Activated naive CD8-positive, alpha-beta T cell treated with anti-CD3 and anti-CD28 coated beads, Interleukin-2, amount 10 ng/mL, durations not matched to agents 7 days and 5 days (primary cell): ENCODE measurements at regions not wholly inside any gene's neighbourhood (a gene's known extent, or its start where the extent isn't known, plus 50 kb on each side); places are given as distances from the start of the nearest gene placed in this dataset.
"Not testable (repeated sequence)": the region's sequence is repeated elsewhere in the genome, so short reads cannot be mapped to it uniquely, and the experiment has no call there.

Experiments
- ATAC-seq: fragments of 150-1000 bp; cut with Tn5 transposase; one replicate; pipeline ENCODE4 v1.10.0; 2021; ENCODE audit warnings: low read depth, moderate library complexity
- POLR2A ChIA-PET: fragments of 350-600 bp; sonication (Branson Sonifier 250); formaldehyde crosslinking; loops from one replicate; lab custom pipeline; 2021; ENCODE audit warnings: antibody characterized with exemption; lab: Charles Lee
- DNase-seq: peaks from one replicate; pipeline ENCODE4 v3.0.0; 2021
- H3K27ac Mint-ChIP-seq: one replicate; pipeline ENCODE4 v1.8.0; 2022; ENCODE audit warnings: mild to moderate bottlenecking, mixed read lengths
- H3K27me3 Mint-ChIP-seq: one replicate; pipeline ENCODE4 v1.8.0; 2022; ENCODE audit warnings: mild to moderate bottlenecking, moderate library complexity, mixed read lengths
- H3K36me3 Mint-ChIP-seq: one replicate; pipeline ENCODE4 v1.8.0; 2021; ENCODE audit warnings: mild to moderate bottlenecking, mixed read lengths
- H3K4me1 Mint-ChIP-seq: one replicate; pipeline ENCODE4 v1.8.0; 2021; ENCODE audit warnings: mixed read lengths
- H3K4me3 Mint-ChIP-seq: one replicate; pipeline ENCODE4 v1.8.0; 2022; ENCODE audit warnings: mild to moderate bottlenecking, moderate library complexity, mixed read lengths
- H3K9me3 Mint-ChIP-seq: one replicate; pipeline ENCODE4 v1.8.0; 2021; ENCODE audit warnings: mixed read lengths

- ATAC-seq, H3K9me3 Mint-ChIP-seq, H3K4me1 Mint-ChIP-seq, H3K4me3 Mint-ChIP-seq, H3K36me3 Mint-ChIP-seq, H3K27ac Mint-ChIP-seq, DNase-seq, H3K27me3 Mint-ChIP-seq, POLR2A ChIA-PET: not testable (repeated sequence)
Observed at GRCh38 chr3:110525558-110526064, 546.0 kb upstream of the NECTIN3 start.

GRCh38 chr3:110526777-110527727, 544.6 kb upstream of the NECTIN3 start:
- no peaks in the 10 kb centered on the region for H3K4me1 Mint-ChIP-seq
- POLR2A ChIA-PET, result no interaction called here

GRCh38 chr3:110528305-110529121, 543.1 kb upstream of the NECTIN3 start:
- Mint-ChIP-seq H3K4me1 (no peaks in the 10 kb centered on the region), H3K36me3 (no peaks in the 10 kb centered on the region), H3K27ac (no peak overlapping the region), H3K27me3 (no peaks in the 10 kb centered on the region), H3K9me3 (no peaks in the 10 kb centered on the region), H3K4me3 (no peak overlapping the region)
- no peak for DNase-seq
- ATAC-seq, result no peak
- POLR2A ChIA-PET, result no interaction called here

More at GRCh38 chr3:110526777-110527727, 544.6 kb upstream of the NECTIN3 start:
- no peak overlapping the region for H3K27ac Mint-ChIP-seq
- H3K4me3 Mint-ChIP-seq, result no peak overlapping the region
- H3K27me3 Mint-ChIP-seq, result no peaks in the 10 kb centered on the region
- H3K9me3 Mint-ChIP-seq, result no peaks in the 10 kb centered on the region
- ATAC-seq, result no peak
- no peaks in the 10 kb centered on the region for H3K36me3 Mint-ChIP-seq
- no peak for DNase-seq

GRCh38 chr3:110530902-110531301, 540.7 kb upstream of the NECTIN3 start:
- Mint-ChIP-seq H3K4me1 (no peaks in the 10 kb centered on the region), H3K9me3 (no peaks in the 10 kb centered on the region), H3K36me3 (no peaks in the 10 kb centered on the region), H3K4me3 (no peak overlapping the region), H3K27me3 (no peaks in the 10 kb centered on the region), H3K27ac (no peak overlapping the region)
- POLR2A ChIA-PET, result no interaction called here
- ATAC-seq, result no peak
- DNase-seq, result no peak

- POLR2A ChIA-PET, result no interaction called here
- no peaks in the 10 kb centered on the region for H3K27me3 Mint-ChIP-seq
- no peak overlapping the region for H3K4me3 Mint-ChIP-seq
- no peaks in the 10 kb centered on the region for H3K36me3 Mint-ChIP-seq
- no peaks in the 10 kb centered on the region for H3K4me1 Mint-ChIP-seq
- ATAC-seq (no peak), DNase-seq (no peak)
- no peak overlapping the region for H3K27ac Mint-ChIP-seq
- no peaks in the 10 kb centered on the region for H3K9me3 Mint-ChIP-seq
Observed at GRCh38 chr3:110533089-110533488, 538.5 kb upstream of the NECTIN3 start.

- Mint-ChIP-seq H3K36me3 (no peaks in the 10 kb centered on the region), H3K4me1 (no peaks in the 10 kb centered on the region), H3K27ac (no peak overlapping the region), H3K4me3 (no peak overlapping the region), H3K9me3 (no peaks in the 10 kb centered on the region), H3K27me3 (peaks cover 3% of the 10 kb centered on the region)
- no peak for DNase-seq
- POLR2A ChIA-PET, result no interaction called here
- ATAC-seq, result no peak
Observed at GRCh38 chr3:110542552-110543150, 529.0 kb upstream of the NECTIN3 start.

GRCh38 chr3:110544730-110545129, 526.9 kb upstream of the NECTIN3 start:
- H3K4me3 Mint-ChIP-seq, result no peak overlapping the region
- POLR2A ChIA-PET, result no interaction called here

GRCh38 chr3:110550511-110550910, 521.1 kb upstream of the NECTIN3 start:
- H3K27ac Mint-ChIP-seq, result no peak overlapping the region
- POLR2A ChIA-PET, result no interaction called here
- no peak for ATAC-seq

More at GRCh38 chr3:110544730-110545129, 526.9 kb upstream of the NECTIN3 start:
- DNase-seq (no peak), ATAC-seq (no peak)
- no peaks in the 10 kb centered on the region for H3K4me1 Mint-ChIP-seq
- H3K27ac Mint-ChIP-seq, result no peak overlapping the region
- H3K9me3 Mint-ChIP-seq, result no peaks in the 10 kb centered on the region
- H3K36me3 Mint-ChIP-seq, result no peaks in the 10 kb centered on the region
- peaks cover 3% of the 10 kb centered on the region for H3K27me3 Mint-ChIP-seq

GRCh38 chr3:110562621-110563020, 509.0 kb upstream of the NECTIN3 start:
- Mint-ChIP-seq H3K4me3 (no peak overlapping the region), H3K27me3 (peaks cover 2% of the 10 kb centered on the region), H3K9me3 (no peaks in the 10 kb centered on the region), H3K36me3 (no peaks in the 10 kb centered on the region), H3K27ac (no peak overlapping the region), H3K4me1 (no peaks in the 10 kb centered on the region)
- no peak for ATAC-seq
- DNase-seq, result no peak
- POLR2A ChIA-PET, result no interaction called here

More at GRCh38 chr3:110550511-110550910, 521.1 kb upstream of the NECTIN3 start:
- H3K36me3 Mint-ChIP-seq, result no peaks in the 10 kb centered on the region
- no peak overlapping the region for H3K4me3 Mint-ChIP-seq
- no peak for DNase-seq
- no peaks in the 10 kb centered on the region for H3K4me1 Mint-ChIP-seq
- H3K9me3 Mint-ChIP-seq, result no peaks in the 10 kb centered on the region
- H3K27me3 Mint-ChIP-seq, result no peaks in the 10 kb centered on the region

- Mint-ChIP-seq H3K27ac (no peak overlapping the region), H3K4me3 (no peak overlapping the region), H3K36me3 (no peaks in the 10 kb centered on the region), H3K27me3 (peaks cover 2% of the 10 kb centered on the region), H3K9me3 (no peaks in the 10 kb centered on the region), H3K4me1 (no peaks in the 10 kb centered on the region)
- no peak for ATAC-seq
- no peak for DNase-seq
- POLR2A ChIA-PET, result no interaction called here
Observed at GRCh38 chr3:110564674-110565073, 506.9 kb upstream of the NECTIN3 start.

GRCh38 chr3:110567029-110567428, 504.6 kb upstream of the NECTIN3 start:
- Mint-ChIP-seq H3K36me3 (no peaks in the 10 kb centered on the region), H3K27me3 (peaks cover 2% of the 10 kb centered on the region), H3K27ac (no peak overlapping the region), H3K9me3 (no peaks in the 10 kb centered on the region), H3K4me1 (no peaks in the 10 kb centered on the region), H3K4me3 (no peak overlapping the region)
- no peak for ATAC-seq
- no peak for DNase-seq
- POLR2A ChIA-PET, result no interaction called here

- ATAC-seq, result no peak
- POLR2A ChIA-PET, result no interaction called here
Observed at GRCh38 chr3:110568246-110568645, 503.4 kb upstream of the NECTIN3 start.

GRCh38 chr3:110569073-110569472, 502.5 kb upstream of the NECTIN3 start:
- ATAC-seq, result no peak

More at GRCh38 chr3:110568246-110568645, 503.4 kb upstream of the NECTIN3 start:
- Mint-ChIP-seq H3K27ac (no peak overlapping the region), H3K36me3 (no peaks in the 10 kb centered on the region), H3K4me1 (no peaks in the 10 kb centered on the region), H3K27me3 (peaks cover 2% of the 10 kb centered on the region), H3K9me3 (no peaks in the 10 kb centered on the region), H3K4me3 (no peak overlapping the region)
- DNase-seq, result no peak

More at GRCh38 chr3:110569073-110569472, 502.5 kb upstream of the NECTIN3 start:
- Mint-ChIP-seq H3K36me3 (no peaks in the 10 kb centered on the region), H3K4me3 (no peak overlapping the region), H3K27ac (no peak overlapping the region), H3K27me3 (peaks cover 2% of the 10 kb centered on the region), H3K4me1 (no peaks in the 10 kb centered on the region), H3K9me3 (no peaks in the 10 kb centered on the region)
- no peak for DNase-seq
- POLR2A ChIA-PET, result no interaction called here
